ENCODE measurements at regions not wholly inside any gene's neighbourhood (a gene's known extent, or its start where the extent isn't known, plus 50 kb on each side); places are given as distances from the start of the nearest gene placed in this dataset.
"Not testable (repeated sequence)": the region's sequence is repeated elsewhere in the genome, so short reads cannot be mapped to it uniquely, and the experiment has no call there.

- not testable (repeated sequence) for DNase-seq (ENCODE audit: low read depth, low spot score)
These were observed 495.8 kb downstream of the AACS start for GRCh38 chr12:125561008-125561407.

GRCh38 chr12:125564753-125565152 is 499.5 kb downstream of the AACS start:
- DNase-seq (ENCODE audit: low read depth, low spot score): no peak

- DNase-seq (ENCODE audit: low read depth, low spot score): no peak
These were observed 502.3 kb downstream of the AACS start for GRCh38 chr12:125567581-125567980.

- DNase-seq (ENCODE audit: low read depth, low spot score): no peak
These were observed 503.1 kb downstream of the AACS start for GRCh38 chr12:125568306-125568705.

GRCh38 chr12:125573271-125573670 is 508.0 kb downstream of the AACS start:
- DNase-seq (ENCODE audit: low read depth, low spot score): no peak

- DNase-seq (ENCODE audit: low read depth, low spot score): no peak
These were observed 512.1 kb downstream of the AACS start for GRCh38 chr12:125577334-125577733.

- no peak for DNase-seq (ENCODE audit: low read depth, low spot score)
These were observed 514.7 kb downstream of the AACS start for GRCh38 chr12:125579916-125580315.

GRCh38 chr12:125583071-125583470 is 517.8 kb downstream of the AACS start:
- no peak for DNase-seq (ENCODE audit: low read depth, low spot score)

GRCh38 chr12:125586441-125586840 is 521.2 kb downstream of the AACS start:
- no peak for DNase-seq (ENCODE audit: low read depth, low spot score)

GRCh38 chr12:125593269-125593668 is 528.0 kb downstream of the AACS start:
- no peak for DNase-seq (ENCODE audit: low read depth, low spot score)

- no peak for DNase-seq (ENCODE audit: low read depth, low spot score)
These were observed 539.7 kb downstream of the AACS start for GRCh38 chr12:125604976-125605375.

GRCh38 chr12:125606312-125606711 is 541.1 kb downstream of the AACS start:
- DNase-seq (ENCODE audit: low read depth, low spot score): no peak

- DNase-seq (ENCODE audit: low read depth, low spot score): no peak
These were observed 545.1 kb downstream of the AACS start for GRCh38 chr12:125610292-125610691.

- no peak for DNase-seq (ENCODE audit: low read depth, low spot score)
These were observed 545.7 kb downstream of the AACS start for GRCh38 chr12:125610971-125611370.

- no peak for DNase-seq (ENCODE audit: low read depth, low spot score)
These were observed 548.8 kb downstream of the AACS start for GRCh38 chr12:125614058-125614457.

GRCh38 chr12:125619723-125620122 is 554.5 kb downstream of the AACS start:
- no peak for DNase-seq (ENCODE audit: low read depth, low spot score)

- no peak for DNase-seq (ENCODE audit: low read depth, low spot score)
These were observed 568.5 kb downstream of the AACS start for GRCh38 chr12:125633686-125634085.

- no peak for DNase-seq (ENCODE audit: low read depth, low spot score)
These were observed 569.6 kb downstream of the AACS start for GRCh38 chr12:125634813-125635212.

GRCh38 chr12:125639826-125640225 is 574.6 kb downstream of the AACS start:
- no peak for DNase-seq (ENCODE audit: low read depth, low spot score)

GRCh38 chr12:125643055-125643454 is 577.8 kb downstream of the AACS start:
- DNase-seq (ENCODE audit: low read depth, low spot score): no peak

GRCh38 chr12:125645724-125646123 is 580.5 kb downstream of the AACS start:
- DNase-seq (ENCODE audit: low read depth, low spot score): no peak

GRCh38 chr12:125650587-125650986 is 585.4 kb downstream of the AACS start:
- DNase-seq (ENCODE audit: low read depth, low spot score): no peak

- DNase-seq (ENCODE audit: low read depth, low spot score): no peak
These were observed 586.4 kb downstream of the AACS start for GRCh38 chr12:125651625-125652024.

GRCh38 chr12:125652681-125653080 is 587.4 kb downstream of the AACS start:
- DNase-seq (ENCODE audit: low read depth, low spot score): no peak

GRCh38 chr12:125657681-125658080 is 592.4 kb downstream of the AACS start:
- DNase-seq (ENCODE audit: low read depth, low spot score): no peak

Measured in brain pericyte (primary cell).